Breast epithelium (tissue), 4 donors: ENCODE measurements at regions not wholly inside any gene's neighbourhood (a gene's known extent, or its start where the extent isn't known, plus 50 kb on each side); places are given as distances from the start of the nearest gene placed in this dataset.

Experiments used
- DNase-seq, 2 donors: peaks; one replicate each; pipeline ENCODE4 v3.0.0-alpha.2; 2019; ENCODE audit warnings: low spot score in 2 of 2
- H3K27ac ChIP-seq, 2 donors: fragments of 200-600 bp; sonication (generic) in 1 of 2; one replicate each; pipeline ENCODE4 v1.5.1; 2016 to 2019; ENCODE audit warnings: mild to moderate bottlenecking in 1 of 2
- H3K27me3 ChIP-seq, 2 donors: fragments of 200-600 bp; sonication (generic) in 1 of 2; one replicate each; pipeline versions ENCODE4 v1.5.1 to v1.6.0; 2017 to 2019; ENCODE audit warnings: control low read depth in 1 of 2, mild to moderate bottlenecking in 1 of 2
- H3K36me3 ChIP-seq: fragments of 200-600 bp; one replicate; pipeline ENCODE4 v1.5.1; 2019
- H3K4me1 ChIP-seq, 2 donors: fragments of 200-600 bp; sonication (generic); one replicate each; pipeline ENCODE4 v1.5.1; 2016 to 2019; ENCODE audit warnings: control low read depth in 1 of 2
- H3K4me3 ChIP-seq, 3 donors: fragments of 200-600 bp; sonication (generic); 1 replicate in 2 of 3; 2 replicates in 1 of 3; pipeline ENCODE4 v1.5.1; 2016 to 2019; ENCODE audit warnings: mild to moderate bottlenecking in 3 of 3, moderate library complexity in 2 of 3
- H3K9me3 ChIP-seq, 2 donors: fragments of 200-600 bp; sonication (generic) in 1 of 2; one replicate each; pipeline ENCODE4 v1.5.1; 2016 to 2019; ENCODE audit warnings: control low read depth in 1 of 2
- CTCF ChIP-seq, 3 donors: fragments of 450-650 bp; IDR thresholded peaks; one replicate each; pipeline ENCODE4 v1.5.1; 2016 to 2017; ENCODE audit warnings: antibody characterized with exemption in 3 of 3, mild to moderate bottlenecking in 3 of 3, moderate library complexity in 3 of 3
- POLR2A ChIP-seq: fragments of 450-650 bp; IDR thresholded peaks from one replicate; pipeline ENCODE4 v1.6.1; 2016; ENCODE audit warnings: antibody characterized with exemption, mild to moderate bottlenecking, moderate library complexity
- POLR2AphosphoS5 ChIP-seq, 3 donors: sonication (generic); formaldehyde crosslinking; IDR thresholded peaks; one replicate each; pipeline ENCODE4 v1.6.1; 2017; ENCODE audit warnings: antibody characterized with exemption in 3 of 3
- intact Hi-C: fragments of 100-400 bp; cut with DNase I; formaldehyde crosslinking; loops from one replicate; pipeline ENCODE4 v1.15.1; 2023; ENCODE audit warnings: low total_unique reads

DNA sequence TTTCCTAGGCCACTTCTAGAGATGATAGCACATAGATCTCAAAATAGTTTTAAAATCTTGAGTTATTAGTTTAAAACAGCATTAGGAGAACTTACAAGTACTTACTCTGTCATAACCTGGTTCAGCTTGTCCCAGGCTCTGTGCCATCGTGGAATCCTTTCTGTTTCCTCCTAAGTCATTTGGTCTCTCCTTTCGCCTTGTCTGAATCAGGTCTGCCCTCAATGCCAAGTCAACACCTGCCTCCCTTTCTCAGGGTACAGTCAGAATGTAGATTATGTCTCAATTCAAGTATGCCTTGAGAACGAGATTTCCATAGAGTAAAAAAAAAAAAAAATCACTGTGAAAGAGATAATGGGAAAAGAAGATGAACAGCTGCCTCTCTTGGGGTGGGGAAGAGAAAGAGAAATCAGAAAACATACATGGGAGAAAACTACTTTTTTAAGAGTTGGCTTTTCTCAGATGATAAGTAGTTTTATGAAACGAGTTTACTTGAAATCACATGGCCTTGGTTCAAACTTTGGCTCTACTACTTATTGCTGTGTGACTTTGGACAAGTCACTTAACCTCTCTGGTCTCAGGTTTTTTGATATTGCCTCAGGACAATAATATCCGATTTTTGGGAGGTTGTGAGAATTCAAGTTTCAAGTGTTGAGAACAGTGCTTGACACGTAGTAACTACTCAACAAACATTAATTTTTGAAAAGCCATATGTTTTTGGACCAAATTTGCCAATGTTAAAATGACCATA lies 219.8 kb downstream of the SQOR start:
- Histone ChIP-seq H3K4me3 (no peak overlapping the region), H3K9me3 (no peaks in the 10 kb centered on the region), H3K4me1 (no peaks in the 10 kb centered on the region), H3K27me3 (no peaks in the 10 kb centered on the region), H3K36me3 (no peaks in the 10 kb centered on the region), H3K27ac (no peak overlapping the region)
- DNase-seq = no peak
- TF ChIP-seq POLR2AphosphoS5 (IDR thresholded peaks at IDR 0.05) (no peak), POLR2A (no peak), CTCF (IDR thresholded peaks at IDR 0.05) (no peak)
- intact Hi-C loops = no loop called here

DNA sequence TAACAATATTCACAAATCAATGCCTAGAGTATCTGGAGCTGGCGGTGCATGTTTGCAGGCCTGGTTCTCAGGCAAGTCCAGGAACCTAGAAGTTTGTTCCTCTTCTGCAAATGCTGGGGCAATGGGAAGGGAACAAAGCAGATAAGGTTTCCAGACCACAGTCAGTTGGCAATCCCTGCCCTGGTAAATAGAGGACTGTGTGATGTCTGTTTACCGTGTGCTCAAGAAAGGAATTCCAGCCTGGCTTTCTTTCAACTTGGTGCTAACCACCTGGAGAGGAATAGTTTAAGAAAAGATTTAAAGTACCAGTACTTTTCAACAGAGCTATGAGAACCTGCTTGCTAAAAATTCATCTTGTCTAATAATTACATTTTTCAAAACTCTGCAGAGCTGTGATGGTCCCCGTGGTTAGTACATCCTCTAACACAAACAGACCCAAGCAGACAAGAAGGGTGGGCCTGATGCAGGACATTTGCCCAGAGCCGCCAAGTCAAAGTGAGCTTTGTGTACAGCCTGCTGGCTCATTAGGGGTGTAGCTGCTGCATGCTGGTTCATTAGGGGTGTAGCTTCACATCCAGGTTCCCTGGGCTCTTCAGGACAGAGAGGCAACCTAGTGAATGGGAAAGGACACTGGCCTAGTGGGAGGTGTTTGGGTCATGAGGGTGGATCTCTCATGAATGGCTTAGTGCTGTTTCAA lies 220.5 kb downstream of the SQOR start:
- no peak for DNase-seq
- H3K27ac ChIP-seq = peak overlapping the region in 1 of 2 donors; percentile 21

GRCh38 chr15:45855907-45856579 lies 221.2 kb downstream of the SQOR start:
- no peak for DNase-seq
- intact Hi-C loops = no loop called here
- no peaks in the 10 kb centered on the region for H3K36me3 ChIP-seq
- TF ChIP-seq POLR2AphosphoS5 (IDR thresholded peaks at IDR 0.05) (no peak), CTCF (IDR thresholded peaks at IDR 0.05) (no peak), POLR2A (no peak)
- no peaks in the 10 kb centered on the region for H3K27me3 ChIP-seq
- no peaks in the 10 kb centered on the region for H3K4me1 ChIP-seq
- no peak overlapping the region for H3K4me3 ChIP-seq
- H3K27ac ChIP-seq = peak overlapping the region in 1 of 2 donors; percentile 39
- no peaks in the 10 kb centered on the region for H3K9me3 ChIP-seq

More for the DNA sequence above, 220.5 kb downstream of the SQOR start:
- no peaks in the 10 kb centered on the region for H3K4me1 ChIP-seq
- H3K9me3 ChIP-seq = no peaks in the 10 kb centered on the region
- no peak for TF ChIP-seq CTCF (IDR thresholded peaks at IDR 0.05)
- TF ChIP-seq POLR2A = no peak
- TF ChIP-seq POLR2AphosphoS5 (IDR thresholded peaks at IDR 0.05) = no peak
- H3K36me3 ChIP-seq = no peaks in the 10 kb centered on the region
- no peak overlapping the region for H3K4me3 ChIP-seq
- H3K27me3 ChIP-seq = no peaks in the 10 kb centered on the region
- intact Hi-C loops = no loop called here

GRCh38 chr15:45857291-45857690 lies 222.5 kb downstream of the SQOR start:
- Histone ChIP-seq H3K36me3 (no peaks in the 10 kb centered on the region), H3K9me3 (no peaks in the 10 kb centered on the region), H3K4me3 (no peak overlapping the region), H3K27ac (no peak overlapping the region), H3K27me3 (no peaks in the 10 kb centered on the region), H3K4me1 (no peaks in the 10 kb centered on the region)
- no peak for DNase-seq
- TF ChIP-seq CTCF (IDR thresholded peaks at IDR 0.05) (no peak), POLR2AphosphoS5 (IDR thresholded peaks at IDR 0.05) (no peak), POLR2A (no peak)
- intact Hi-C loops = no loop called here

DNA sequence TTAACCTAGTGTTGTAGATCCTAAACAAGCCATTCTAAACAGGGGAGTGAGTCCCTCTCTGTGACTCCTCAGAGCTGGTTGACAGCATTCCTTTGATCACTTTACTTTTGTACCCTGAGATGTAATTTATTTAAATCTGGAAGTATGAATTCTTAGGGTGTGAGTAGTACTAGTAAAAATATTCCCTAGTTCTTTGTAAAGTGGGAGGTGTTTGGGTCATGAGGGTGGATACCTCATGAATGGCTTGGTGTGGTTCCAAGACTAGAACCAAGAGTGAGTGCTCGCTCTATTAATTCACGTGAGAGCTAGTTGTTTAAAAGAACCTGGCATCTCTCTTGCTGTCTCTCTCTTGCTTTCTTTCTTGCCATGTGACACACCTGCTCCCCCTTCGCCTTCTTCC lies 223.7 kb downstream of the SQOR start:
- H3K9me3 ChIP-seq = no peaks in the 10 kb centered on the region
- TF ChIP-seq CTCF (IDR thresholded peaks at IDR 0.05) (no peak), POLR2A (no peak), POLR2AphosphoS5 (IDR thresholded peaks at IDR 0.05) (no peak)
- no peak overlapping the region for H3K4me3 ChIP-seq
- intact Hi-C loops = no loop called here
- H3K27ac ChIP-seq = no peak overlapping the region
- no peaks in the 10 kb centered on the region for H3K4me1 ChIP-seq
- no peak for DNase-seq
- no peaks in the 10 kb centered on the region for H3K27me3 ChIP-seq
- no peaks in the 10 kb centered on the region for H3K36me3 ChIP-seq
